ENCODE measurements at regions not wholly inside any gene's neighbourhood (a gene's known extent, or its start where the extent isn't known, plus 50 kb on each side); places are given as distances from the start of the nearest gene placed in this dataset.
"Not testable (repeated sequence)": the region's sequence is repeated elsewhere in the genome, so short reads cannot be mapped to it uniquely, and the experiment has no call there.

DNA sequence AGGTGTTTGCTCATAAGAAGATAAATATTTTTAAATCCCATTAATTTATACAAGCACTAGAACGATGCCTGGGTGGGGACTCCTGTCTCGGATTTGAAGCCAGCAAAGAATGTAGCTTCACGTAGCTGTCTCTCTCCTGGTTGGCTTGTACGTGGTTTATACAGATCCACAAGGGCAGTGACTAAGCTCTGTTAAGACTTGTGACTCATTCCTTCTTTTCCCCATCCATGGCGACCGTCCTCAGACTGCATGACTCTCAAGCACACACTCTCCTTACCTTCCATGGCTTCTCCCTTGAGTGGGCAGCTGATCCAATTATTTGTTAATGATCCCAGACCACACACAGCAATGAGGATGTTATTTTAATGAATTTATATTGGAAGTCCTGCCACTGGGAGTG is 679.7 kb upstream of the SOX9 start:
- H3K4me1 ChIP-seq: no peaks in the 10 kb centered on the region
- DNase-seq (no peak), ATAC-seq (no peak)
- no peak overlapping the region for H3K4me3 ChIP-seq
- 85 to 90% methylated on average over 6 of the region's 6 CpGs for WGBS, 2 donors
- H3K27me3 ChIP-seq: peaks cover 0 to 6% (median 0%) of the 10 kb centered on the region in 7 donors
- intact Hi-C loops (cut with DNase I): no loop called here
- H3K9me3 ChIP-seq: no peaks in the 10 kb centered on the region
- H3K27ac ChIP-seq: no peak overlapping the region
- H3K36me3 ChIP-seq: no peaks in the 10 kb centered on the region
- TF ChIP-seq, protein P1, sequence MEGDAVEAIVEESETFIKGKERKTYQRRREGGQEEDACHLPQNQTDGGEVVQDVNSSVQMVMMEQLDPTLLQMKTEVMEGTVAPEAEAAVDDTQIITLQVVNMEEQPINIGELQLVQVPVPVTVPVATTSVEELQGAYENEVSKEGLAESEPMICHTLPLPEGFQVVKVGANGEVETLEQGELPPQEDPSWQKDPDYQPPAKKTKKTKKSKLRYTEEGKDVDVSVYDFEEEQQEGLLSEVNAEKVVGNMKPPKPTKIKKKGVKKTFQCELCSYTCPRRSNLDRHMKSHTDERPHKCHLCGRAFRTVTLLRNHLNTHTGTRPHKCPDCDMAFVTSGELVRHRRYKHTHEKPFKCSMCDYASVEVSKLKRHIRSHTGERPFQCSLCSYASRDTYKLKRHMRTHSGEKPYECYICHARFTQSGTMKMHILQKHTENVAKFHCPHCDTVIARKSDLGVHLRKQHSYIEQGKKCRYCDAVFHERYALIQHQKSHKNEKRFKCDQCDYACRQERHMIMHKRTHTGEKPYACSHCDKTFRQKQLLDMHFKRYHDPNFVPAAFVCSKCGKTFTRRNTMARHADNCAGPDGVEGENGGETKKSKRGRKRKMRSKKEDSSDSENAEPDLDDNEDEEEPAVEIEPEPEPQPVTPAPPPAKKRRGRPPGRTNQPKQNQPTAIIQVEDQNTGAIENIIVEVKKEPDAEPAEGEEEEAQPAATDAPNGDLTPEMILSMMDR (IDR thresholded peaks at IDR 0.05): no peak

DNA sequence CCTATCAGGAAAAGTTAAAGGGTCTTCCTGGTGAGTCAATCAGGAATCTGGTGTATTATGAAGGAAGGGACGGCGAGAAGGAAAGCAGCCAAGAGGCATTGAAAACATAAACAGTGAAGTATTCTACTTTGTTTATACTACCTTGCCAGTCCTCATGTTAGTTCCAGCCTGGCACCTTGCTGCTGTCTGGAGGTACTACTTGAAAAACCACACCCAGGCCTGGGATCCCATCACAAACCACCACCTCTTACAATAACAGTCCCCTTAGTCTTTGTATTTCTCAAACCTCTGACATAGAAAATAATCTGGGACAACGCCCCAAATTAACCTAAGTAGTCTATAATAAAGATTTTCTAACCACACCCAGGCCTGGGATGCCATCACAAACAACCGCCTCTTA is 676.7 kb upstream of the SOX9 start:
- intact Hi-C loops (cut with DNase I): no loop called here
- H3K4me3 ChIP-seq: no peak overlapping the region
- DNase-seq: no peak
- no peaks in the 10 kb centered on the region for H3K27me3 ChIP-seq
- TF ChIP-seq, protein P1 (IDR thresholded peaks at IDR 0.05): no peak
- H3K9me3 ChIP-seq: no peaks in the 10 kb centered on the region
- H3K36me3 ChIP-seq: no peaks in the 10 kb centered on the region
- ATAC-seq: no peak
- H3K4me1 ChIP-seq: no peaks in the 10 kb centered on the region
- WGBS, 2 donors: 67 to 70% methylated on average over 4 of the region's 4 CpGs
- no peak overlapping the region for H3K27ac ChIP-seq

- H3K27me3 ChIP-seq: no peaks in the 10 kb centered on the region
- no peaks in the 10 kb centered on the region for H3K4me1 ChIP-seq
- peaks cover 0 to 4% (median 0%) of the 10 kb centered on the region in 11 donors for H3K9me3 ChIP-seq
- DNase-seq (no peak), ATAC-seq (no peak)
- intact Hi-C loops (cut with DNase I): no loop called here
- no peak overlapping the region for H3K27ac ChIP-seq
- no peaks in the 10 kb centered on the region for H3K36me3 ChIP-seq
- WGBS, 2 donors: 89 to 94% methylated on average over 2 of the region's 2 CpGs
- TF ChIP-seq, protein P1 (IDR thresholded peaks at IDR 0.05): no peak
- no peak overlapping the region for H3K4me3 ChIP-seq
Observed at GRCh38 chr17:71446645-71447437, 674.0 kb upstream of the SOX9 start.

DNA sequence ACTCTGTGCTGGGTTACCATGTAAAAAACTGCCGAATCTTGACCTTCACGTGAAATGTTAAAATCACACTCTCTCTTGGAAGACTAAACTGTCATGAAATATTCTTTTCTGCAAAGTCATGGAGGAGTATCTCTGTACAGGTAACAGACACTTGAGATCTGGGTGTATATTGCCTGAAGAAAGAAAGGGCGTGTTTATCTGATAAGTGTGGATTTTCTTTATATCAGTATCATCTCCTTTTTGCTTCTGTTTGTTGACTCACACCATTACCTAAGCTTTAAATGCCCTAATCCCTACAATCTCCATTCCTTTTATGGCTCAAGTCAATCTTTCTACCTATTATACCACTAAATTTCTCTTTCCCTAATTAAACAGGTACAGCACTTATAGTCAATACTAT is 673.2 kb upstream of the SOX9 start:
- TF ChIP-seq, protein P1 (IDR thresholded peaks at IDR 0.05): no peak
- 75 to 81% methylated on average over 3 of the region's 3 CpGs for WGBS, 2 donors
- no peak overlapping the region for H3K27ac ChIP-seq
- H3K27me3 ChIP-seq: no peaks in the 10 kb centered on the region
- ATAC-seq (no peak), DNase-seq (no peak)
- intact Hi-C loops (cut with DNase I): no loop called here
- peaks cover 0 to 4% (median 0%) of the 10 kb centered on the region in 11 donors for H3K9me3 ChIP-seq
- H3K36me3 ChIP-seq: no peaks in the 10 kb centered on the region
- no peak overlapping the region for H3K4me3 ChIP-seq
- no peaks in the 10 kb centered on the region for H3K4me1 ChIP-seq

GRCh38 chr17:71450657-71451056 is 670.2 kb upstream of the SOX9 start:
- intact Hi-C loops (cut with DNase I): loop anchor here in 1 of 10 donors (10.0 kb wide), 1 partner anchor 336 kb away; no protein-coding TSS in a partner anchor
- H3K4me1 ChIP-seq, H3K27ac ChIP-seq, H3K36me3 ChIP-seq, DNase-seq, H3K4me3 ChIP-seq, H3K9me3 ChIP-seq, H3K27me3 ChIP-seq, ATAC-seq: not testable (repeated sequence)
- WGBS, 2 donors: 59 to 75% methylated on average over 2 of the region's 2 CpGs
